ENCODE measurements at regions not wholly inside any gene's neighbourhood (a gene's known extent, or its start where the extent isn't known, plus 50 kb on each side); places are given as distances from the start of the nearest gene placed in this dataset.
"Not testable (repeated sequence)": the region's sequence is repeated elsewhere in the genome, so short reads cannot be mapped to it uniquely, and the experiment has no call there.

- Histone ChIP-seq H3K36me3 (ENCODE audit: control insufficient read depth in 1 of 2, insufficient read depth in 2 of 2, low read length in 2 of 2) (no peaks in the 10 kb centered on the region), H3K27ac (ENCODE audit: low read length) (no peak overlapping the region), H3K9me3 (ENCODE audit: control insufficient read depth in 1 of 2, low read length in 2 of 2) (no peaks in the 10 kb centered on the region), H3K4me3 (ENCODE audit: low read depth in 1 of 2, low read length in 2 of 2) (no peak overlapping the region), H3K27me3 (ENCODE audit: low read depth, low read length) (no peaks in the 10 kb centered on the region), H3K4me1 (ENCODE audit: control insufficient read depth in 1 of 2, insufficient read depth in 2 of 2, low read length in 2 of 2) (no peaks in the 10 kb centered on the region)
Measured at GRCh38 chr9:75378036-75378435, 289.7 kb downstream of the OSTF1 start.

- peaks cover 0 to 4% of the 10 kb centered on the region in 2 donors for H3K9me3 ChIP-seq (ENCODE audit: control insufficient read depth in 1 of 2, low read length in 2 of 2)
- no peaks in the 10 kb centered on the region for H3K36me3 ChIP-seq (ENCODE audit: control insufficient read depth in 1 of 2, insufficient read depth in 2 of 2, low read length in 2 of 2)
- H3K4me1 ChIP-seq (ENCODE audit: control insufficient read depth in 1 of 2, insufficient read depth in 2 of 2, low read length in 2 of 2), result no peaks in the 10 kb centered on the region
- H3K27me3 ChIP-seq (ENCODE audit: low read depth, low read length), result no peaks in the 10 kb centered on the region
- H3K4me3 ChIP-seq (ENCODE audit: low read depth in 1 of 2, low read length in 2 of 2), result no peak overlapping the region
- no peak overlapping the region for H3K27ac ChIP-seq (ENCODE audit: low read length)
Measured at GRCh38 chr9:75378926-75379325, 290.6 kb downstream of the OSTF1 start.

DNA sequence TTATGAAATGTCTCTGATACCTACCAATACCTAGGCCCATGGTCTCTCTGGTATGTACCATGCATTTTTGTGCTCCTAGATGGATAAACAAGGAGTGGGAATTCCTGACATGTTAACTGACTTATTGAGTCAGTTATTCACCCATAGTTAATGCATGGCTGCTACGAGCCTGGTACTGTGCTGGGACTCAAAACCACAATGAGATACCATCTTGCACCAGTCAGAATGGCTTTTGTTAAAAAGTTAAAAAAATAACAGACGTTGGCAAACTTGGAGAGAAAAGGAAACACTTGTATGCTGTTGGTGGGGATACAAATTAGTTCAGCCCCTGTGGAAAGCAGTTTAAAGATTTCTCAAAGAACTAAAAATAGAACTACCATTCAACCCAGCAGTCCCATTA is 293.8 kb downstream of the OSTF1 start:
- no peaks in the 10 kb centered on the region for H3K27me3 ChIP-seq (ENCODE audit: low read depth, low read length)
- H3K4me3 ChIP-seq (ENCODE audit: low read depth in 1 of 2, low read length in 2 of 2), result no peak overlapping the region
- H3K4me1 ChIP-seq (ENCODE audit: control insufficient read depth in 1 of 2, insufficient read depth in 2 of 2, low read length in 2 of 2), result no peaks in the 10 kb centered on the region
- H3K36me3 ChIP-seq (ENCODE audit: control insufficient read depth in 1 of 2, insufficient read depth in 2 of 2, low read length in 2 of 2), result no peaks in the 10 kb centered on the region
- no peak overlapping the region for H3K27ac ChIP-seq (ENCODE audit: low read length)
- H3K9me3 ChIP-seq (ENCODE audit: control insufficient read depth in 1 of 2, low read length in 2 of 2), result peaks cover 10 to 11% of the 10 kb centered on the region in 2 donors

DNA sequence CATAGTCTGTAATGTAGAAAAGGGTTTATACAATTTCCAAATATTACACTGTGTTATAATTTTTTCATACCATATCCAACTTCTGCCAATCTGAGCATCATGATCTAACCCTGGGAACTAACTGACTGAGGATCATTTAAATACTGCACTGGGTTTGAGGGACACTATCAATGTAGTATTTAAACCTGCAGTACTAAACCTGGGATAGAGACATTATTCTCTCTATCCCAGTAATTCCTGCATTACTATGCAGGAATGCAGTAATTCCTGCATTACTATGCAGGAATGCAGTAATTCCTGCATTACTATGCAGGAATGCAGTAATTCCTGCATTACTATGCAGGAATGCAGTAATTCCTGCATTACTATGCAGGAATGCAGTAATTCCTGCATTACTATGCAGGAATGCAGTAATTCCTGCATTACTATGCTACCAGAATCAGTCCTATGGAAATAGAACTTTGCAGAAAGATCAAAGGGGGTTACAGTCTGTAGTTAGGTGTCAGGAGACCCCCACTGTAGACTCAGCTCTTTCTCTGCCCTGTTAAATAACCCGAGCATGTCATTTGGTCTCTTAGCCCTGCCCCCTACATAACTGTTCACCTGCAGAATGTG is 295.2 kb downstream of the OSTF1 start:
- not testable (repeated sequence) for H3K27me3 ChIP-seq (ENCODE audit: low read depth, low read length); H3K4me1 ChIP-seq (ENCODE audit: control insufficient read depth in 1 of 2, insufficient read depth in 2 of 2, low read length in 2 of 2); H3K27ac ChIP-seq (ENCODE audit: low read length); H3K4me3 ChIP-seq (ENCODE audit: low read depth in 1 of 2, low read length in 2 of 2); H3K36me3 ChIP-seq (ENCODE audit: control insufficient read depth in 1 of 2, insufficient read depth in 2 of 2, low read length in 2 of 2)
- peaks cover 10 to 11% of the 10 kb centered on the region in 2 donors for H3K9me3 ChIP-seq (ENCODE audit: control insufficient read depth in 1 of 2, low read length in 2 of 2)

GRCh38 chr9:75385236-75385635 is 296.9 kb downstream of the OSTF1 start:
- no peaks in the 10 kb centered on the region for H3K36me3 ChIP-seq (ENCODE audit: control insufficient read depth in 1 of 2, insufficient read depth in 2 of 2, low read length in 2 of 2)
- H3K4me3 ChIP-seq (ENCODE audit: low read depth in 1 of 2, low read length in 2 of 2), result no peak overlapping the region
- no peaks in the 10 kb centered on the region for H3K27me3 ChIP-seq (ENCODE audit: low read depth, low read length)
- no peaks in the 10 kb centered on the region for H3K4me1 ChIP-seq (ENCODE audit: control insufficient read depth in 1 of 2, insufficient read depth in 2 of 2, low read length in 2 of 2)
- no peak overlapping the region for H3K27ac ChIP-seq (ENCODE audit: low read length)
- H3K9me3 ChIP-seq (ENCODE audit: control insufficient read depth in 1 of 2, low read length in 2 of 2), result peaks cover 10 to 11% of the 10 kb centered on the region in 2 donors

- H3K27me3 ChIP-seq (ENCODE audit: low read depth, low read length), result no peaks in the 10 kb centered on the region
- no peak overlapping the region for H3K27ac ChIP-seq (ENCODE audit: low read length)
Measured at GRCh38 chr9:75389101-75389500, 300.8 kb downstream of the OSTF1 start.

GRCh38 chr9:75390951-75391350 is 302.6 kb downstream of the OSTF1 start:
- no peaks in the 10 kb centered on the region for H3K27me3 ChIP-seq (ENCODE audit: low read depth, low read length)
- peaks cover 0 to 1% of the 10 kb centered on the region in 2 donors for H3K9me3 ChIP-seq (ENCODE audit: control insufficient read depth in 1 of 2, low read length in 2 of 2)
- H3K36me3 ChIP-seq (ENCODE audit: control insufficient read depth in 1 of 2, insufficient read depth in 2 of 2, low read length in 2 of 2), result no peaks in the 10 kb centered on the region
- H3K4me3 ChIP-seq (ENCODE audit: low read depth in 1 of 2, low read length in 2 of 2), result no peak overlapping the region
- H3K27ac ChIP-seq (ENCODE audit: low read length), result no peak overlapping the region
- no peaks in the 10 kb centered on the region for H3K4me1 ChIP-seq (ENCODE audit: control insufficient read depth in 1 of 2, insufficient read depth in 2 of 2, low read length in 2 of 2)

More at GRCh38 chr9:75389101-75389500, 300.8 kb downstream of the OSTF1 start:
- H3K36me3 ChIP-seq (ENCODE audit: control insufficient read depth in 1 of 2, insufficient read depth in 2 of 2, low read length in 2 of 2), result no peaks in the 10 kb centered on the region
- no peaks in the 10 kb centered on the region for H3K4me1 ChIP-seq (ENCODE audit: control insufficient read depth in 1 of 2, insufficient read depth in 2 of 2, low read length in 2 of 2)
- H3K9me3 ChIP-seq (ENCODE audit: control insufficient read depth in 1 of 2, low read length in 2 of 2), result peaks cover 6 to 10% of the 10 kb centered on the region in 2 donors
- H3K4me3 ChIP-seq (ENCODE audit: low read depth in 1 of 2, low read length in 2 of 2), result no peak overlapping the region

GRCh38 chr9:75391497-75391896 is 303.2 kb downstream of the OSTF1 start:
- H3K27me3 ChIP-seq (ENCODE audit: low read depth, low read length), result no peaks in the 10 kb centered on the region
- no peak overlapping the region for H3K4me3 ChIP-seq (ENCODE audit: low read depth in 1 of 2, low read length in 2 of 2)
- no peaks in the 10 kb centered on the region for H3K9me3 ChIP-seq (ENCODE audit: control insufficient read depth in 1 of 2, low read length in 2 of 2)
- no peak overlapping the region for H3K27ac ChIP-seq (ENCODE audit: low read length)
- H3K36me3 ChIP-seq (ENCODE audit: control insufficient read depth in 1 of 2, insufficient read depth in 2 of 2, low read length in 2 of 2), result no peaks in the 10 kb centered on the region
- H3K4me1 ChIP-seq (ENCODE audit: control insufficient read depth in 1 of 2, insufficient read depth in 2 of 2, low read length in 2 of 2), result no peaks in the 10 kb centered on the region

- Histone ChIP-seq H3K27me3 (ENCODE audit: low read depth, low read length) (no peaks in the 10 kb centered on the region), H3K36me3 (ENCODE audit: control insufficient read depth in 1 of 2, insufficient read depth in 2 of 2, low read length in 2 of 2) (no peaks in the 10 kb centered on the region), H3K27ac (ENCODE audit: low read length) (no peak overlapping the region), H3K4me1 (ENCODE audit: control insufficient read depth in 1 of 2, insufficient read depth in 2 of 2, low read length in 2 of 2) (no peaks in the 10 kb centered on the region), H3K4me3 (ENCODE audit: low read depth in 1 of 2, low read length in 2 of 2) (no peak overlapping the region), H3K9me3 (ENCODE audit: control insufficient read depth in 1 of 2, low read length in 2 of 2) (no peaks in the 10 kb centered on the region)
Measured at GRCh38 chr9:75395336-75395735, 307.0 kb downstream of the OSTF1 start.

DNA sequence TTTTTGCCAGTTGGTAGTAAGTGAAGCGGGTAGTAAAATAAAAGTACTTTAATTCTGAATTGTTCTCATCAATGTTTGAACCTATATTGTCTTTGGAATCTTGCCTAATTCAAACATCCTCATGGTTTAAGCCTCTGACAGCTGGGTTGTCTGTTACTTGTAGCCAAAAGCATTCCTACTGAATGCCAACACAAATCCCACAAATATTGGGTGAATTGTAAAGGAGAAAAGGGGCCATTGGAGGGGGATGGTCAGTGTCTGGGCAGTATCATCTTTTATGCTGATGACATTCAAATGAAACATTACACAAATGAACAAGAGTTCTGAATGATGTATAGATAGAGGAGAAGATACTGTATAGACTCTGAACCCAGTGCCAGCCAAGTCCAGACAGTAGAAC is 309.5 kb downstream of the OSTF1 start:
- H3K27me3 ChIP-seq (ENCODE audit: low read depth, low read length), result no peaks in the 10 kb centered on the region
- H3K9me3 ChIP-seq (ENCODE audit: control insufficient read depth in 1 of 2, low read length in 2 of 2), result no peaks in the 10 kb centered on the region
- H3K4me1 ChIP-seq (ENCODE audit: control insufficient read depth in 1 of 2, insufficient read depth in 2 of 2, low read length in 2 of 2), result no peaks in the 10 kb centered on the region

GRCh38 chr9:75408391-75408790 is 320.1 kb downstream of the OSTF1 start:
- Histone ChIP-seq H3K4me1 (ENCODE audit: control insufficient read depth in 1 of 2, insufficient read depth in 2 of 2, low read length in 2 of 2) (no peaks in the 10 kb centered on the region), H3K4me3 (ENCODE audit: low read depth in 1 of 2, low read length in 2 of 2) (no peak overlapping the region), H3K27ac (ENCODE audit: low read length) (no peak overlapping the region), H3K27me3 (ENCODE audit: low read depth, low read length) (no peaks in the 10 kb centered on the region), H3K36me3 (ENCODE audit: control insufficient read depth in 1 of 2, insufficient read depth in 2 of 2, low read length in 2 of 2) (no peaks in the 10 kb centered on the region), H3K9me3 (ENCODE audit: control insufficient read depth in 1 of 2, low read length in 2 of 2) (no peaks in the 10 kb centered on the region)

More for the DNA sequence above, 309.5 kb downstream of the OSTF1 start:
- no peaks in the 10 kb centered on the region for H3K36me3 ChIP-seq (ENCODE audit: control insufficient read depth in 1 of 2, insufficient read depth in 2 of 2, low read length in 2 of 2)
- H3K4me3 ChIP-seq (ENCODE audit: low read depth in 1 of 2, low read length in 2 of 2), result no peak overlapping the region
- no peak overlapping the region for H3K27ac ChIP-seq (ENCODE audit: low read length)

GRCh38 chr9:75410405-75410804 is 322.1 kb downstream of the OSTF1 start:
- Histone ChIP-seq H3K27me3 (ENCODE audit: low read depth, low read length) (no peaks in the 10 kb centered on the region), H3K9me3 (ENCODE audit: control insufficient read depth in 1 of 2, low read length in 2 of 2) (no peaks in the 10 kb centered on the region), H3K4me1 (ENCODE audit: control insufficient read depth in 1 of 2, insufficient read depth in 2 of 2, low read length in 2 of 2) (no peaks in the 10 kb centered on the region), H3K4me3 (ENCODE audit: low read depth in 1 of 2, low read length in 2 of 2) (no peak overlapping the region), H3K36me3 (ENCODE audit: control insufficient read depth in 1 of 2, insufficient read depth in 2 of 2, low read length in 2 of 2) (no peaks in the 10 kb centered on the region), H3K27ac (ENCODE audit: low read length) (no peak overlapping the region)
